ENCODE measurements at regions not wholly inside any gene's neighbourhood (a gene's known extent, or its start where the extent isn't known, plus 50 kb on each side); places are given as distances from the start of the nearest gene placed in this dataset.

GRCh38 chr10:1895691-1896090 lies 158.4 kb upstream of the ADARB2 start:
- TF ChIP-seq, protein P1, sequence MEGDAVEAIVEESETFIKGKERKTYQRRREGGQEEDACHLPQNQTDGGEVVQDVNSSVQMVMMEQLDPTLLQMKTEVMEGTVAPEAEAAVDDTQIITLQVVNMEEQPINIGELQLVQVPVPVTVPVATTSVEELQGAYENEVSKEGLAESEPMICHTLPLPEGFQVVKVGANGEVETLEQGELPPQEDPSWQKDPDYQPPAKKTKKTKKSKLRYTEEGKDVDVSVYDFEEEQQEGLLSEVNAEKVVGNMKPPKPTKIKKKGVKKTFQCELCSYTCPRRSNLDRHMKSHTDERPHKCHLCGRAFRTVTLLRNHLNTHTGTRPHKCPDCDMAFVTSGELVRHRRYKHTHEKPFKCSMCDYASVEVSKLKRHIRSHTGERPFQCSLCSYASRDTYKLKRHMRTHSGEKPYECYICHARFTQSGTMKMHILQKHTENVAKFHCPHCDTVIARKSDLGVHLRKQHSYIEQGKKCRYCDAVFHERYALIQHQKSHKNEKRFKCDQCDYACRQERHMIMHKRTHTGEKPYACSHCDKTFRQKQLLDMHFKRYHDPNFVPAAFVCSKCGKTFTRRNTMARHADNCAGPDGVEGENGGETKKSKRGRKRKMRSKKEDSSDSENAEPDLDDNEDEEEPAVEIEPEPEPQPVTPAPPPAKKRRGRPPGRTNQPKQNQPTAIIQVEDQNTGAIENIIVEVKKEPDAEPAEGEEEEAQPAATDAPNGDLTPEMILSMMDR (IDR thresholded peaks at IDR 0.05), result no peak
- TF ChIP-seq EP300 (IDR thresholded peaks at IDR 0.05) (no peak), POLR2A (IDR thresholded peaks at IDR 0.05) (no peak), POLR2AphosphoS5 (IDR thresholded peaks at IDR 0.05) (no peak)
- Histone ChIP-seq H3K27me3 (peaks cover 32% of the 10 kb centered on the region), H3K27ac (no peak overlapping the region), H3K36me3 (no peaks in the 10 kb centered on the region), H3K4me1 (no peaks in the 10 kb centered on the region), H3K9me3 (no peaks in the 10 kb centered on the region), H3K4me3 (no peak overlapping the region)
- WGBS, 2 donors (ENCODE audit: low coverage in 1 of 2), result 65 to 82% methylated on average over 8 to 9 of the region's 9 CpGs
- no peak for ATAC-seq

DNA sequence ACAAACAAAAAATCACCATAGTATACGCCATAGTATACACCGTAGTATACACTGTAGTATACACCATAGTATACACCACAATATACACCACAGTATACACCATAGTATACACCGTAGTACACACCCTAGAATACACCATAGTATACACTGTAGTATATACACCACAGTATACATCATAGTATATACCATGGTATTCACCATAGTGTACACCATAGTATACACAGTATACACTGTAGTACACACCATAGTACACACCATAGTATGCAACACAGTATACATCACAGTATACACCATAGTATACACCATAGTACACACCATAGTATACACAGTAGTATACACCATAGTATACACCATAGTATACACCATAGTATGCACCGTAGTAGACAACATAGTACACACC lies 157.6 kb upstream of the ADARB2 start:
- H3K36me3 ChIP-seq, result no peaks in the 10 kb centered on the region
- no peak for ATAC-seq
- H3K27ac ChIP-seq, result no peak overlapping the region
- H3K4me3 ChIP-seq, result no peak overlapping the region
- 93 to 97% methylated on average over 4 of the region's 4 CpGs for WGBS, 2 donors (ENCODE audit: low coverage in 1 of 2)
- no peaks in the 10 kb centered on the region for H3K4me1 ChIP-seq
- no peaks in the 10 kb centered on the region for H3K9me3 ChIP-seq
- TF ChIP-seq, protein P1 (IDR thresholded peaks at IDR 0.05), result no peak
- TF ChIP-seq POLR2AphosphoS5 (IDR thresholded peaks at IDR 0.05) (no peak), POLR2A (IDR thresholded peaks at IDR 0.05) (no peak), EP300 (IDR thresholded peaks at IDR 0.05) (no peak)
- H3K27me3 ChIP-seq, result peaks cover 32% of the 10 kb centered on the region

GRCh38 chr10:1893941-1894340 lies 156.6 kb upstream of the ADARB2 start:
- Histone ChIP-seq H3K27me3 (peaks cover 23% of the 10 kb centered on the region), H3K36me3 (no peaks in the 10 kb centered on the region), H3K27ac (no peak overlapping the region), H3K4me1 (no peaks in the 10 kb centered on the region), H3K4me3 (no peak overlapping the region), H3K9me3 (no peaks in the 10 kb centered on the region)
- TF ChIP-seq POLR2A (IDR thresholded peaks at IDR 0.05) (no peak), EP300 (IDR thresholded peaks at IDR 0.05) (no peak), POLR2AphosphoS5 (IDR thresholded peaks at IDR 0.05) (no peak)
- TF ChIP-seq, protein P1 (IDR thresholded peaks at IDR 0.05), result no peak
- WGBS, 2 donors (ENCODE audit: low coverage in 1 of 2), result 61 to 83% methylated on average over 5 of the region's 9 CpGs
- ATAC-seq, result no peak

GRCh38 chr10:1886039-1886438 lies 148.7 kb upstream of the ADARB2 start:
- Histone ChIP-seq H3K27ac (no peak overlapping the region), H3K9me3 (peaks cover 0 to 29% (median 0%) of the 10 kb centered on the region in 3 donors), H3K4me1 (no peaks in the 10 kb centered on the region), H3K36me3 (no peaks in the 10 kb centered on the region), H3K4me3 (no peak overlapping the region), H3K27me3 (peaks cover 7% of the 10 kb centered on the region)
- TF ChIP-seq POLR2A (IDR thresholded peaks at IDR 0.05) (no peak), POLR2AphosphoS5 (IDR thresholded peaks at IDR 0.05) (no peak), EP300 (IDR thresholded peaks at IDR 0.05) (no peak)
- TF ChIP-seq, protein P1 (IDR thresholded peaks at IDR 0.05), result no peak
- no peak for ATAC-seq
- WGBS, 2 donors (ENCODE audit: low coverage in 1 of 2), result 74 to 77% methylated on average over 1 of the region's 1 CpG

DNA sequence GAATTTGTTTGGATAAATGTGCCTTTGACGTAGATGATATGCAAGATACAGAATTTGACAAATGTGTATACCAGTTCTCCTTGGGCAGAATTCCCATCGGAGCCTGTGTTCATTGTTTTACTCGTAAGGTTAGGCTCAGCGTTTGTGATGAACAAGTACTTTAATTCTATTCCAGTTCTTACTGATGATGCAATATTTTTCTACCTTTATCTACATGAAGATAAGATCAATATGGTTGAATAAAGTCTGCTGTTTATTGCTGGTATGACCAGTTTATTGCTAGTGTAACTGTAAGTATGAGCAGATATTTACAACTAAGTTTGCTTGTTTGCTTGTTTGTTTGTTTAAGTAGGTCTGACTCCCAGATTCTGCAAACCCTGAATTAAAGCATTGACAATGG lies 145.4 kb upstream of the ADARB2 start:
- 38 to 62% methylated on average over 4 of the region's 4 CpGs for WGBS, 2 donors (ENCODE audit: low coverage in 1 of 2)
- no peak overlapping the region for H3K4me3 ChIP-seq
- ATAC-seq, result no peak
- H3K36me3 ChIP-seq, result no peaks in the 10 kb centered on the region
- peaks cover 0 to 24% (median 0%) of the 10 kb centered on the region in 3 donors for H3K9me3 ChIP-seq
- no peak overlapping the region for H3K27ac ChIP-seq
- H3K4me1 ChIP-seq, result no peaks in the 10 kb centered on the region
- H3K27me3 ChIP-seq, result peaks cover 7% of the 10 kb centered on the region
- TF ChIP-seq EP300 (IDR thresholded peaks at IDR 0.05), result no peak
- TF ChIP-seq, protein P1 (IDR thresholded peaks at IDR 0.05), result no peak
- no peak for TF ChIP-seq POLR2A (IDR thresholded peaks at IDR 0.05)
- no peak for TF ChIP-seq POLR2AphosphoS5 (IDR thresholded peaks at IDR 0.05)
